Suppressor macrophage (primary cell): ENCODE measurements at regions not wholly inside any gene's neighbourhood (a gene's known extent, or its start where the extent isn't known, plus 50 kb on each side); places are given as distances from the start of the nearest gene placed in this dataset.
"Not testable (repeated sequence)": the region's sequence is repeated elsewhere in the genome, so short reads cannot be mapped to it uniquely, and the experiment has no call there.

Experiments
- DNase-seq, 4 experiments: peaks; one replicate each; pipeline ENCODE4 v3.0.0-alpha.2; 2020 to 2022

- no peak for DNase-seq
Observed at GRCh38 chr11:38865922-38866321, 2267.9 kb upstream of the RAG2 start.

GRCh38 chr11:38842991-38843390, 2245.0 kb upstream of the RAG2 start:
- DNase-seq: no peak

- DNase-seq: no peak
Observed at GRCh38 chr11:38839071-38839470, 2241.0 kb upstream of the RAG2 start.

- DNase-seq: no peak
Observed at GRCh38 chr11:38835966-38836365, 2237.9 kb upstream of the RAG2 start.

- DNase-seq: no peak
Observed at GRCh38 chr11:38824573-38824972, 2226.5 kb upstream of the RAG2 start.

- not testable (repeated sequence) for DNase-seq
Observed at GRCh38 chr11:38821786-38822185, 2223.8 kb upstream of the RAG2 start.

- no peak for DNase-seq
Observed at GRCh38 chr11:38819981-38820380, 2221.9 kb upstream of the RAG2 start.

- no peak for DNase-seq
Observed at GRCh38 chr11:38818720-38819119, 2220.7 kb upstream of the RAG2 start.

- no peak for DNase-seq
Observed at GRCh38 chr11:38814670-38815069, 2216.6 kb upstream of the RAG2 start.

- no peak for DNase-seq
Observed at GRCh38 chr11:38809521-38809920, 2211.5 kb upstream of the RAG2 start.

- no peak for DNase-seq
Observed at GRCh38 chr11:38796281-38796680, 2198.2 kb upstream of the RAG2 start.

- DNase-seq: no peak
Observed at GRCh38 chr11:38795027-38795426, 2197.0 kb upstream of the RAG2 start.

GRCh38 chr11:38791346-38791961, 2193.4 kb upstream of the RAG2 start:
- DNase-seq: peak; percentile 54 to 74 (median 66)

GRCh38 chr11:38788561-38788960, 2190.5 kb upstream of the RAG2 start:
- DNase-seq: no peak

- DNase-seq: no peak
Observed at GRCh38 chr11:38784164-38784563, 2186.1 kb upstream of the RAG2 start.

GRCh38 chr11:38766796-38767195, 2168.8 kb upstream of the RAG2 start:
- DNase-seq: no peak

- DNase-seq: no peak
Observed at GRCh38 chr11:38759394-38759793, 2161.4 kb upstream of the RAG2 start.

GRCh38 chr11:38756537-38756936, 2158.5 kb upstream of the RAG2 start:
- DNase-seq: no peak

GRCh38 chr11:38751421-38751820, 2153.4 kb upstream of the RAG2 start:
- no peak for DNase-seq

- not testable (repeated sequence) for DNase-seq
Observed at GRCh38 chr11:38746516-38746915, 2148.5 kb upstream of the RAG2 start.

- DNase-seq: no peak
Observed at GRCh38 chr11:38723361-38723760, 2125.3 kb upstream of the RAG2 start.

GRCh38 chr11:38721586-38722315, 2123.7 kb upstream of the RAG2 start:
- no peak for DNase-seq

GRCh38 chr11:38718659-38719058, 2120.6 kb upstream of the RAG2 start:
- DNase-seq: no peak

- no peak for DNase-seq
Observed at GRCh38 chr11:38718049-38718448, 2120.0 kb upstream of the RAG2 start.

GRCh38 chr11:38711110-38711509, 2113.1 kb upstream of the RAG2 start:
- DNase-seq: no peak
